Panc1 (cell line): ENCODE measurements at regions not wholly inside any gene's neighbourhood (a gene's known extent, or its start where the extent isn't known, plus 50 kb on each side); places are given as distances from the start of the nearest gene placed in this dataset.

Experiments
- ATAC-seq: fragments of 200-7000 bp; cut with Tn5 transposase; 2 replicates; pipeline ENCODE4 v1.9.1; 2020; ENCODE audit warnings: mild to moderate bottlenecking, moderate library complexity
- BruUV-seq: library from RNA; stranded (reverse); fragments of 400-500 nt; replicated peaks from 2 replicates; lab custom pipeline; 2021; lab: Mats Ljungman, UMichigan
- CTCF ChIA-PET: fragments of 300-600 bp; sonication (Branson Sonifier 250); formaldehyde crosslinking; loops from one replicate; lab custom pipeline; 2022; ENCODE audit warnings: antibody characterized with exemption; lab: Charles Lee
- POLR2A ChIA-PET: fragments of 300-600 bp; sonication (Branson Sonifier 250); formaldehyde crosslinking; loops from one replicate; lab custom pipeline; 2022; ENCODE audit warnings: antibody characterized with exemption; lab: Charles Lee
- DNase-seq: peaks from one replicate; pipeline ENCODE4 v3.0.0-alpha.2; 2010; ENCODE audit warnings: low read depth, low spot score
- H3K27ac ChIP-seq: 2 replicates; pipeline ENCODE4 v1.5.1; 2011; ENCODE audit warnings: mild to moderate bottlenecking, low read length, inconsistent platforms
- H3K27me3 ChIP-seq: fragments of 200-500 bp; sonication (Bioruptor generic); 2 replicates; pipeline ENCODE4 v1.6.0; 2014; ENCODE audit warnings: low read length, inconsistent platforms; ENCODE audit not compliant: control insufficient read depth, insufficient read depth
- H3K36me3 ChIP-seq: fragments of 200-500 bp; sonication (Bioruptor generic); 2 replicates; pipeline ENCODE4 v1.5.1; 2014; ENCODE audit warnings: inconsistent platforms, mild to moderate bottlenecking, low read length, moderate library complexity; ENCODE audit not compliant: control insufficient read depth, insufficient read depth
- H3K4me1 ChIP-seq: 2 replicates; pipeline ENCODE4 v1.5.1; 2011; ENCODE audit warnings: inconsistent platforms, mild to moderate bottlenecking, low read length, moderate library complexity; ENCODE audit not compliant: control insufficient read depth, insufficient read depth
- H3K4me3 ChIP-seq, 2 experiments: 2 replicates each; pipeline ENCODE4 v1.5.1; 2011 to 2012; ENCODE audit warnings: low read depth in 2 of 2, low read length in 2 of 2, mild to moderate bottlenecking in 2 of 2, inconsistent platforms in 1 of 2, moderate library complexity in 1 of 2
- H3K9me3 ChIP-seq: fragments of 200-500 bp; sonication (Bioruptor generic); 2 replicates; pipeline ENCODE4 v1.5.1; 2014; ENCODE audit warnings: low read depth, mild to moderate bottlenecking, inconsistent platforms, low read length, moderate library complexity; ENCODE audit not compliant: control insufficient read depth, insufficient read depth
- POLR2AphosphoS5 ChIP-seq: IDR thresholded peaks from 2 replicates; pipeline ENCODE4 v1.6.1; 2012; ENCODE audit warnings: mild to moderate bottlenecking, low read depth, low read length, moderate library complexity
- SIN3A ChIP-seq: IDR thresholded peaks from 2 replicates; pipeline ENCODE4 v1.6.1; 2012; ENCODE audit warnings: low read depth, mild to moderate bottlenecking, low read length, moderate library complexity, borderline replicate concordance; ENCODE audit not compliant: insufficient read depth
- TCF7L2 ChIP-seq: IDR thresholded peaks from 2 replicates; pipeline ENCODE4 v1.6.1; 2011; ENCODE audit warnings: mild to moderate bottlenecking, low read depth, low read length, inconsistent platforms
- in situ Hi-C: cut with HindIII; loops from 2 replicates; pipeline ENCODE4 v1.10.0; 2016; ENCODE audit warnings: low sequenced_read_pairs, low pct_unique_long_range_greater_than_20kb
- intact Hi-C: fragments of 100-400 bp; cut with micrococcal nuclease; formaldehyde crosslinking; loops from one replicate; pipeline ENCODE4 v1.10.0; 2022; ENCODE audit not compliant: unreplicated experiment
- TF ChIP-seq, protein P1 (sequence below): fragments of 450-650 bp; IDR thresholded peaks from 2 replicates; pipeline ENCODE4 v1.5.1; 2017; ENCODE audit warnings: mild to moderate bottlenecking
- TF ChIP-seq, protein P2 (sequence below), 2 experiments: IDR thresholded peaks; 2 replicates each; pipeline ENCODE4 v1.6.1; 2011 to 2012; ENCODE audit warnings: low read depth in 2 of 2, control low read depth in 1 of 2, low read length in 1 of 2, mild to moderate bottlenecking in 1 of 2, moderate library complexity in 1 of 2; ENCODE audit not compliant: insufficient read depth in 1 of 2

DNA sequence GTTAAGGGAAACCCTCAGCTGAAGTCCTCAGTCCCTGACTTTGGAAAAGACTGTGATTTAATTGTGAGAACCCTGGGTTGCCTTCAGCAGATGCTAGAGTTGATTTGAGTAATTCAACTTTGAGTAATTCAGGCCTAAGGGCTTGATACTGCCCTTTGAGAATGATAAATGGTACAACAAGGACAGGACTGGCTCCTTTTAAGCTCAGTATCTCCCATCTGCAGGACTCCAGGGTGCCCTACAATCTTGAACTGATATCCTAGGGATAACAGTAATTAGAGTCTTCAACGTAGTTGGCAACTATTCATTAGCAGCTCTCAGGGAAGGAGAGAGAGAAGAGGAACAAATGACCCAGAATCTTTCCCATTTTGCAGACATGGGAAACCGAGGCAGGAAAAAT lies 186.4 kb downstream of the GATA3 start:
- in situ Hi-C loops (no loop called here), intact Hi-C loops (no loop called here)
- Histone ChIP-seq H3K4me3 (no peak overlapping the region), H3K4me1 (no peaks in the 10 kb centered on the region), H3K36me3 (no peaks in the 10 kb centered on the region), H3K27ac (no peak overlapping the region), H3K27me3 (no peaks in the 10 kb centered on the region), H3K9me3 (no peaks in the 10 kb centered on the region)
- TF ChIP-seq, protein P1, sequence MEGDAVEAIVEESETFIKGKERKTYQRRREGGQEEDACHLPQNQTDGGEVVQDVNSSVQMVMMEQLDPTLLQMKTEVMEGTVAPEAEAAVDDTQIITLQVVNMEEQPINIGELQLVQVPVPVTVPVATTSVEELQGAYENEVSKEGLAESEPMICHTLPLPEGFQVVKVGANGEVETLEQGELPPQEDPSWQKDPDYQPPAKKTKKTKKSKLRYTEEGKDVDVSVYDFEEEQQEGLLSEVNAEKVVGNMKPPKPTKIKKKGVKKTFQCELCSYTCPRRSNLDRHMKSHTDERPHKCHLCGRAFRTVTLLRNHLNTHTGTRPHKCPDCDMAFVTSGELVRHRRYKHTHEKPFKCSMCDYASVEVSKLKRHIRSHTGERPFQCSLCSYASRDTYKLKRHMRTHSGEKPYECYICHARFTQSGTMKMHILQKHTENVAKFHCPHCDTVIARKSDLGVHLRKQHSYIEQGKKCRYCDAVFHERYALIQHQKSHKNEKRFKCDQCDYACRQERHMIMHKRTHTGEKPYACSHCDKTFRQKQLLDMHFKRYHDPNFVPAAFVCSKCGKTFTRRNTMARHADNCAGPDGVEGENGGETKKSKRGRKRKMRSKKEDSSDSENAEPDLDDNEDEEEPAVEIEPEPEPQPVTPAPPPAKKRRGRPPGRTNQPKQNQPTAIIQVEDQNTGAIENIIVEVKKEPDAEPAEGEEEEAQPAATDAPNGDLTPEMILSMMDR = no peak
- TF ChIP-seq POLR2AphosphoS5 (no peak), SIN3A (no peak), TCF7L2 (no peak)
- TF ChIP-seq, protein P2, sequence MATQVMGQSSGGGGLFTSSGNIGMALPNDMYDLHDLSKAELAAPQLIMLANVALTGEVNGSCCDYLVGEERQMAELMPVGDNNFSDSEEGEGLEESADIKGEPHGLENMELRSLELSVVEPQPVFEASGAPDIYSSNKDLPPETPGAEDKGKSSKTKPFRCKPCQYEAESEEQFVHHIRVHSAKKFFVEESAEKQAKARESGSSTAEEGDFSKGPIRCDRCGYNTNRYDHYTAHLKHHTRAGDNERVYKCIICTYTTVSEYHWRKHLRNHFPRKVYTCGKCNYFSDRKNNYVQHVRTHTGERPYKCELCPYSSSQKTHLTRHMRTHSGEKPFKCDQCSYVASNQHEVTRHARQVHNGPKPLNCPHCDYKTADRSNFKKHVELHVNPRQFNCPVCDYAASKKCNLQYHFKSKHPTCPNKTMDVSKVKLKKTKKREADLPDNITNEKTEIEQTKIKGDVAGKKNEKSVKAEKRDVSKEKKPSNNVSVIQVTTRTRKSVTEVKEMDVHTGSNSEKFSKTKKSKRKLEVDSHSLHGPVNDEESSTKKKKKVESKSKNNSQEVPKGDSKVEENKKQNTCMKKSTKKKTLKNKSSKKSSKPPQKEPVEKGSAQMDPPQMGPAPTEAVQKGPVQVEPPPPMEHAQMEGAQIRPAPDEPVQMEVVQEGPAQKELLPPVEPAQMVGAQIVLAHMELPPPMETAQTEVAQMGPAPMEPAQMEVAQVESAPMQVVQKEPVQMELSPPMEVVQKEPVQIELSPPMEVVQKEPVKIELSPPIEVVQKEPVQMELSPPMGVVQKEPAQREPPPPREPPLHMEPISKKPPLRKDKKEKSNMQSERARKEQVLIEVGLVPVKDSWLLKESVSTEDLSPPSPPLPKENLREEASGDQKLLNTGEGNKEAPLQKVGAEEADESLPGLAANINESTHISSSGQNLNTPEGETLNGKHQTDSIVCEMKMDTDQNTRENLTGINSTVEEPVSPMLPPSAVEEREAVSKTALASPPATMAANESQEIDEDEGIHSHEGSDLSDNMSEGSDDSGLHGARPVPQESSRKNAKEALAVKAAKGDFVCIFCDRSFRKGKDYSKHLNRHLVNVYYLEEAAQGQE (IDR thresholded peaks at IDR 0.05; ENCODE audit: insufficient read depth in 1 of 2, low read depth in 2 of 2, low read length in 1 of 2) = no peak
- POLR2A ChIA-PET = no interaction called here
- BruUV-seq = no TSS peak
- ATAC-seq = no peak
- no peak for DNase-seq
- CTCF ChIA-PET = no interaction called here

DNA sequence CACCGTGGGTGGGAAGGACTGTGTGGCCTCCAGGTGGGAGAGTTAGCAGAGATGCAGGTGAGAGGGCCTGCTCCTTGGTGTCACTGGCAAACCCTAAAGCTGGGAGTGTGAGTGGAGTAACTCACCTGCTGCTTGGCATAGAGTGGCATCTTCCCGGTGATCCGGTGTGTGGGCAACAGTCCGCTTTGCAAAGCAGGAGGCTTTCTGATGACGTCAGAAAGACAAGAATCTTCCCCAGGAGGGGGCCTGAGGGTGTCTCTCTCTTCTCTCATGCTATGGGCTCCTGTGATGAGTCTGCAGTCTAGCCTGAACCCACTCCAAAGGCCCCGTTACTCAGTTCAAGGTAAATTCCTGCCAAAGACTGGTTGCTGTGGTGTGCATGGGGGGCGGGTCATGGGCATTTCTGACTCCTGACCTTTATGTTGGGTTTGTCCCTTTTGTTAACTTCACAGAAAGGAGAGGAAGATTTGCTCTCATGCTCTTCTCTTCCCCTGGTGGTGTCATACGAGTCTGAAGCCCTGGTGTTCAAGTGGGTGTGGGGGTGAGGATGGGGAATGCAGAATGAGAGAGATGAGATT lies 187.9 kb downstream of the GATA3 start:
- no peaks in the 10 kb centered on the region for H3K4me1 ChIP-seq
- H3K4me3 ChIP-seq = no peak overlapping the region
- intact Hi-C loops = no loop called here
- no peak for ATAC-seq
- in situ Hi-C loops = no loop called here
- ChIA-PET POLR2A (no interaction called here), CTCF (no interaction called here)
- TF ChIP-seq TCF7L2 (no peak), SIN3A (no peak), POLR2AphosphoS5 (no peak)
- TF ChIP-seq, protein P1 = no peak
- TF ChIP-seq, protein P2 (IDR thresholded peaks at IDR 0.05; ENCODE audit: insufficient read depth in 1 of 2, low read depth in 2 of 2, low read length in 1 of 2) = no peak
- no peaks in the 10 kb centered on the region for H3K9me3 ChIP-seq
- H3K27ac ChIP-seq = no peak overlapping the region
- H3K36me3 ChIP-seq = no peaks in the 10 kb centered on the region
- no TSS peak for BruUV-seq
- no peaks in the 10 kb centered on the region for H3K27me3 ChIP-seq
- no peak for DNase-seq
